GM18517 (cell line): ENCODE measurements at regions not wholly inside any gene's neighbourhood (a gene's known extent, or its start where the extent isn't known, plus 50 kb on each side); places are given as distances from the start of the nearest gene placed in this dataset.

Experiments used
- ATAC-seq: cut with Tn5 transposase; IDR thresholded peaks from one replicate; pipeline ENCODE4 v1.9.1; 2021; ENCODE audit warnings: mild to moderate bottlenecking, moderate library complexity; ENCODE audit not compliant: unreplicated experiment

GRCh38 chr6:139862311-139862710 lies 487.9 kb upstream of the CITED2 start:
- ATAC-seq = no peak

GRCh38 chr6:139860203-139860602 lies 485.8 kb upstream of the CITED2 start:
- no peak for ATAC-seq

- ATAC-seq = no peak
These were observed 484.0 kb upstream of the CITED2 start for GRCh38 chr6:139858429-139858828.

GRCh38 chr6:139857143-139857542 lies 482.7 kb upstream of the CITED2 start:
- no peak for ATAC-seq

- no peak for ATAC-seq
These were observed 482.1 kb upstream of the CITED2 start for GRCh38 chr6:139856562-139856961.

- ATAC-seq = no peak
These were observed 481.3 kb upstream of the CITED2 start for GRCh38 chr6:139855671-139856311.

- no peak for ATAC-seq
These were observed 479.0 kb upstream of the CITED2 start for GRCh38 chr6:139853302-139853992.

GRCh38 chr6:139852488-139853140 lies 478.2 kb upstream of the CITED2 start:
- no peak for ATAC-seq

- no peak for ATAC-seq
These were observed 477.6 kb upstream of the CITED2 start for GRCh38 chr6:139852067-139852466.

GRCh38 chr6:139851206-139851605 lies 476.8 kb upstream of the CITED2 start:
- ATAC-seq = no peak

- ATAC-seq = no peak
These were observed 476.1 kb upstream of the CITED2 start for GRCh38 chr6:139850512-139850911.

GRCh38 chr6:139847457-139847813 lies 473.0 kb upstream of the CITED2 start:
- ATAC-seq = no peak

GRCh38 chr6:139846538-139847456 lies 472.3 kb upstream of the CITED2 start:
- peak; percentile 32 for ATAC-seq

- no peak for ATAC-seq
These were observed 470.5 kb upstream of the CITED2 start for GRCh38 chr6:139844907-139845306.

GRCh38 chr6:139841794-139842215 lies 467.4 kb upstream of the CITED2 start:
- ATAC-seq = peak; percentile 94

GRCh38 chr6:139839506-139840156 lies 465.2 kb upstream of the CITED2 start:
- no peak for ATAC-seq

GRCh38 chr6:139834232-139834631 lies 459.8 kb upstream of the CITED2 start:
- no peak for ATAC-seq

GRCh38 chr6:139833592-139833991 lies 459.1 kb upstream of the CITED2 start:
- ATAC-seq = no peak

GRCh38 chr6:139832493-139833305 lies 458.3 kb upstream of the CITED2 start:
- no peak for ATAC-seq

- no peak for ATAC-seq
These were observed 455.1 kb upstream of the CITED2 start for GRCh38 chr6:139829576-139829975.
